IMR-90 (cell line): ENCODE measurements at regions not wholly inside any gene's neighbourhood (a gene's known extent, or its start where the extent isn't known, plus 50 kb on each side); places are given as distances from the start of the nearest gene placed in this dataset.

Experiments
- BHLHE40 ChIP-seq: fragments of 150-350 bp; IDR thresholded peaks from 2 replicates; pipeline ENCODE4 v1.6.1; 2016; ENCODE audit warnings: mild to moderate bottlenecking, low read depth, low read length
- CEBPB ChIP-seq: IDR thresholded peaks from 2 replicates; pipeline ENCODE4 v1.6.1; 2012; ENCODE audit warnings: low read depth, low read length, improper control_type of control experiment
- CTCF ChIP-seq: conservative IDR thresholded peaks from 2 replicates; pipeline ENCODE4 v1.5.1; 2012; ENCODE audit warnings: mild to moderate bottlenecking, low read depth, low read length, improper control_type of control experiment
- MXI1 ChIP-seq: IDR thresholded peaks from 2 replicates; pipeline ENCODE4 v1.6.1; 2012; ENCODE audit warnings: low read depth, mild to moderate bottlenecking, low read length, moderate library complexity, borderline replicate concordance
- NFE2L2 ChIP-seq: fragments of 150-350 bp; IDR thresholded peaks from 2 replicates; pipeline ENCODE4 v1.6.1; 2016; ENCODE audit warnings: low read depth, mild to moderate bottlenecking, low read length
- POLR2A ChIP-seq: IDR thresholded peaks from 2 replicates; pipeline ENCODE4 v1.6.1; 2012; ENCODE audit warnings: mild to moderate bottlenecking, low read depth, low read length
- RAD21 ChIP-seq: IDR thresholded peaks from 2 replicates; pipeline ENCODE4 v1.6.1; 2012; ENCODE audit warnings: low read length, improper control_type of control experiment

GRCh38 chr17:73841431-73842060 is 197.3 kb upstream of the SDK2 start:
- TF ChIP-seq CEBPB (no peak), POLR2A (no peak), CTCF (no peak), NFE2L2 (no peak), BHLHE40 (no peak), MXI1 (no peak), RAD21 (no peak)
